ENCODE measurements at regions not wholly inside any gene's neighbourhood (a gene's known extent, or its start where the extent isn't known, plus 50 kb on each side); places are given as distances from the start of the nearest gene placed in this dataset.

- no peak for TF ChIP-seq CTCF (conservative IDR thresholded peaks at IDR 0.05; ENCODE audit: low read depth, low read length)
- no peak for DNase-seq (ENCODE audit: low read depth)
- H3K4me3 ChIP-seq (ENCODE audit: low read length) = no peak overlapping the region
These were observed 368.5 kb upstream of the SYNCRIP start for GRCh38 chr6:86010915-86011786.

GRCh38 chr6:85997206-85997605 lies 354.5 kb upstream of the SYNCRIP start:
- no peak for TF ChIP-seq CTCF (conservative IDR thresholded peaks at IDR 0.05; ENCODE audit: low read depth, low read length)
- no peak for DNase-seq (ENCODE audit: low read depth)
- H3K4me3 ChIP-seq (ENCODE audit: low read length) = no peak overlapping the region

- no peak for DNase-seq (ENCODE audit: low read depth)
- TF ChIP-seq CTCF (conservative IDR thresholded peaks at IDR 0.05; ENCODE audit: low read depth, low read length) = no peak
- no peak overlapping the region for H3K4me3 ChIP-seq (ENCODE audit: low read length)
These were observed 353.3 kb upstream of the SYNCRIP start for GRCh38 chr6:85996034-85996375.

GRCh38 chr6:85995339-85996033 lies 352.8 kb upstream of the SYNCRIP start:
- TF ChIP-seq CTCF (conservative IDR thresholded peaks at IDR 0.05; ENCODE audit: low read depth, low read length) = no peak
- DNase-seq (ENCODE audit: low read depth) = no peak
- no peak overlapping the region for H3K4me3 ChIP-seq (ENCODE audit: low read length)

- DNase-seq (ENCODE audit: low read depth) = no peak
- TF ChIP-seq CTCF (conservative IDR thresholded peaks at IDR 0.05; ENCODE audit: low read depth, low read length) = no peak
- H3K4me3 ChIP-seq (ENCODE audit: low read length) = no peak overlapping the region
These were observed 344.0 kb upstream of the SYNCRIP start for GRCh38 chr6:85986681-85987080.

- TF ChIP-seq CTCF (conservative IDR thresholded peaks at IDR 0.05; ENCODE audit: low read depth, low read length) = no peak
- no peak overlapping the region for H3K4me3 ChIP-seq (ENCODE audit: low read length)
- DNase-seq (ENCODE audit: low read depth) = no peak
These were observed 340.5 kb upstream of the SYNCRIP start for GRCh38 chr6:85983032-85983659.

All from retinal pigment epithelial cell (primary cell).